Thoracic aorta (tissue), 2 donors: ENCODE measurements at regions not wholly inside any gene's neighbourhood (a gene's known extent, or its start where the extent isn't known, plus 50 kb on each side); places are given as distances from the start of the nearest gene placed in this dataset.
"Not testable (repeated sequence)": the region's sequence is repeated elsewhere in the genome, so short reads cannot be mapped to it uniquely, and the experiment has no call there.

Experiments used
- ATAC-seq: fragments of 150-250 bp; one replicate; pipeline ENCODE4 v1.8.0; 2017; ENCODE audit warnings: low read depth; ENCODE audit not compliant: insufficient number of reproducible peaks, low FRiP score
- DNase-seq: peaks from one replicate; pipeline ENCODE4 v3.0.0-alpha.2; 2020; ENCODE audit warnings: low spot score
- H3K27ac ChIP-seq, 2 donors: fragments of 200-600 bp; sonication (generic); 1 replicate in 1 of 2; 2 replicates in 1 of 2; pipeline ENCODE4 v1.5.1; 2016; ENCODE audit warnings: mild to moderate bottlenecking in 2 of 2, moderate library complexity in 2 of 2
- H3K27me3 ChIP-seq: fragments of 200-600 bp; sonication (generic); replicated peaks from 2 replicates; pipeline ENCODE4 v1.6.0; 2016; ENCODE audit warnings: mild to moderate bottlenecking; ENCODE audit not compliant: insufficient read depth
- H3K36me3 ChIP-seq: fragments of 200-600 bp; sonication (generic); one replicate; pipeline ENCODE4 v1.5.1; 2016
- H3K4me1 ChIP-seq, 2 donors: fragments of 200-600 bp; sonication (generic); 1 replicate in 1 of 2; 2 replicates in 1 of 2; pipeline versions ENCODE4 v1.5.1 to v1.6.0; 2016; ENCODE audit warnings: low read depth in 2 of 2, mild to moderate bottlenecking in 1 of 2; ENCODE audit not compliant: control insufficient read depth in 1 of 2
- H3K4me3 ChIP-seq: fragments of 200-600 bp; sonication (generic); 2 replicates; pipeline ENCODE4 v1.5.1; 2016; ENCODE audit warnings: mild to moderate bottlenecking
- H3K9me3 ChIP-seq: fragments of 200-600 bp; sonication (generic); 2 replicates; pipeline ENCODE4 v1.5.1; 2016
- TF ChIP-seq, protein P1 (sequence below): fragments of 200-600 bp; sonication (generic); IDR thresholded peaks from one replicate; pipeline ENCODE4 v1.5.1; 2019; ENCODE audit warnings: antibody characterized with exemption

DNA sequence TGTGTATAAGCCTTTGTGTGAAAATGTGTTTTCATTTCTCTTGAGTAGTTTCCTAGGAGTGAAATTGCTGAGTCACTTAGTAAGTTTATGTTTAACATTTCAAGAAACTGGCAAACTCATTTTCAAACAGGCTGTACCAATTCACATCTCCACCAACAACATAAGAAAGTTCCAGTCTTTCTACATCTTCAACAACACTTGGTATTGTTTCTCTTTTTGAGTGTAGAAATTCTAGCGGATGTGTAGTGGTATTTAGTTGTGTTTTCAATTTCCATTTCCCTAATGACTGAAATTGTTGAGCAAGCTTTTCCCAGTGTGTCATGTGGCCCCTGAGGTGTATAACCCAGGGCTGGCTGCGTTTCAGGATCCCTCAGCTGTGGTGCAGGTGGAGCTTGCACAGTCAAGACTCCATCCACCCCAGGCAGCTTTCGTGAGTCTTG is 258.5 kb downstream of the PDCD6IP start:
- no peak for DNase-seq
- no peak for ATAC-seq
- Histone ChIP-seq H3K36me3 (no peaks in the 10 kb centered on the region), H3K4me1 (no peaks in the 10 kb centered on the region), H3K4me3 (no peak overlapping the region), H3K27me3 (no peaks in the 10 kb centered on the region), H3K9me3 (no peaks in the 10 kb centered on the region), H3K27ac (no peak overlapping the region)
- TF ChIP-seq, protein P1, sequence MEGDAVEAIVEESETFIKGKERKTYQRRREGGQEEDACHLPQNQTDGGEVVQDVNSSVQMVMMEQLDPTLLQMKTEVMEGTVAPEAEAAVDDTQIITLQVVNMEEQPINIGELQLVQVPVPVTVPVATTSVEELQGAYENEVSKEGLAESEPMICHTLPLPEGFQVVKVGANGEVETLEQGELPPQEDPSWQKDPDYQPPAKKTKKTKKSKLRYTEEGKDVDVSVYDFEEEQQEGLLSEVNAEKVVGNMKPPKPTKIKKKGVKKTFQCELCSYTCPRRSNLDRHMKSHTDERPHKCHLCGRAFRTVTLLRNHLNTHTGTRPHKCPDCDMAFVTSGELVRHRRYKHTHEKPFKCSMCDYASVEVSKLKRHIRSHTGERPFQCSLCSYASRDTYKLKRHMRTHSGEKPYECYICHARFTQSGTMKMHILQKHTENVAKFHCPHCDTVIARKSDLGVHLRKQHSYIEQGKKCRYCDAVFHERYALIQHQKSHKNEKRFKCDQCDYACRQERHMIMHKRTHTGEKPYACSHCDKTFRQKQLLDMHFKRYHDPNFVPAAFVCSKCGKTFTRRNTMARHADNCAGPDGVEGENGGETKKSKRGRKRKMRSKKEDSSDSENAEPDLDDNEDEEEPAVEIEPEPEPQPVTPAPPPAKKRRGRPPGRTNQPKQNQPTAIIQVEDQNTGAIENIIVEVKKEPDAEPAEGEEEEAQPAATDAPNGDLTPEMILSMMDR = no peak

DNA sequence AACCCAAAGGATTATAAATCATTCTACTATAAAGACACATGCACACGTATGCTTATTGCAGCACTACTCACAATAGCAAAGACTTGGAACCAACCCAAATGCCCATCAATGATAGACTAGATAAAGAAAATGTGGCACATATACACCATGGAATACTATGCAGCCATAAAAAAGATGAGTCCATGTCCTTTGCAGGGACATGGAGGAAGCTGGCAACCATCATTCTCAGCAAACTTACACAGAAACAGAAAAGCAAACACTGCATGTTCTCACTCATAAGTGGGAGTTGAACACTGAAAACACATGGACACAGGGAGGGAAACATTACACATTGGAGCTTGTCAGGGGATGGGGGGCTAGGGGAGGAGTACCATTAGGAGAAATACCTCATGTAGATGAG is 262.6 kb downstream of the PDCD6IP start:
- not testable (repeated sequence) for H3K27me3 ChIP-seq, H3K4me1 ChIP-seq, DNase-seq, ATAC-seq, H3K36me3 ChIP-seq, H3K27ac ChIP-seq, H3K4me3 ChIP-seq, H3K9me3 ChIP-seq

DNA sequence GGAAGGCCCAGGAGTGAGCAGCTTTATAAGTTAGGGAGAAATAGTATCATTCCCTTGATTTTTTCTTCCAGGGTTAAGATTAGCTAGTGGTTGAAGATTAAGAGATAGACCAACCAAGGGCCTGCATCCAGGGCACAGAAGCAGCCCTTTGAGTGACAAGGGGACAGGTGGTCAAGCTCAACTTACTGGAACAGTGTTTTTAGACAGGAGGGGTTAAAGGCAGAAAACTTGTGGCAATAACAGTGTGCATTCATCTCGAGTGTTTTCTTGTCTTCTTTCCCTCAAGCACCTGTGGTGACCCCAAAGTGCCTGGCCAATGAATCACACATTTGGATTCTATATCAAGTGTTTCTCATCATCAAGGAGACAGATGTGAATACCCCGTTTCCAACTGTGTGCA is 267.5 kb downstream of the PDCD6IP start:
- DNase-seq = no peak
- Histone ChIP-seq H3K27ac (no peak overlapping the region), H3K27me3 (no peaks in the 10 kb centered on the region), H3K9me3 (no peaks in the 10 kb centered on the region), H3K36me3 (no peaks in the 10 kb centered on the region), H3K4me3 (no peak overlapping the region), H3K4me1 (peaks cover 0 to 9% of the 10 kb centered on the region in 2 donors)
- TF ChIP-seq, protein P1 = no peak
- ATAC-seq = no peak

DNA sequence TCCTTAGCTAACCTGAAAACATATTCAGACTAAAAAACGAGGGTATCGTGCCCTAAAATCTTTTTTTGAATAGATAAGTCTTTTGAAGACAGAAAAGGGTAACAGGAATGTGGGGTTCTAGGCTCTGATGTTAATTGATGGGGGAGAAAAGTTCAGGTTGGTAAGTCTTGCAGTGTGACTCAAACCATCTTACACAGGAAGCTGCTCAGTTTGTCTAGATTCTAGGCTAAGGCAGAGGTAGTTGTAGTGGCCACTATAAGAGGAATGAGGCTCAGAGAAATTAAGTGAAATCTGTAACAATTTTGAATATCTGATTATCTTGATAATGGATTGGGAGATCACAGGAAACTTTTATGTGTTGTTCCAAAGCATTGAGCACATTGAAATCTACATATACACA is 267.9 kb downstream of the PDCD6IP start:
- TF ChIP-seq, protein P1 = no peak
- peaks cover 0 to 9% of the 10 kb centered on the region in 2 donors for H3K4me1 ChIP-seq
- no peak for ATAC-seq
- H3K27me3 ChIP-seq = no peaks in the 10 kb centered on the region
- no peaks in the 10 kb centered on the region for H3K9me3 ChIP-seq
- H3K4me3 ChIP-seq = no peak overlapping the region
- no peak for DNase-seq
- no peaks in the 10 kb centered on the region for H3K36me3 ChIP-seq
- H3K27ac ChIP-seq = no peak overlapping the region

DNA sequence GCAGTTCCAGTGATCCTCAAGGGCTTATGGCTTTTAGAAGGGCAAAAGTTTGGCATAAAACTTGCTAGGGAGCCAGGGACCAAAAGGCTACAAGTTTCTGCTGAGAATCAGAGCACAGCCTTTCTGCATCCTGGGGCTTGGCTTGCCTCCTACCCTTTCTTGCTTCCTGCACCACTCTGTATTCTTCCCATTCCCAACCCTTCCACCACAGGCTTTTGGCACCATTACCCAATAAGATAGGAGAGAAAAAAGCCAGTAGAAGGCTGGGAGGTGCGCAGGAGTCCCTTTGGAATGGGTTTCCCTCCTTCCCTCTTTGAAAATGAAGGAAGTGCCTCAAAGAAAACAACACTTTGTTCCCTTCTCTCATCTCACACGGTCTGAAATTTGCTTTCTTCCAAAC is 268.6 kb downstream of the PDCD6IP start:
- H3K36me3 ChIP-seq = no peaks in the 10 kb centered on the region
- ATAC-seq = no peak
- H3K9me3 ChIP-seq = no peaks in the 10 kb centered on the region
- DNase-seq = no peak
- H3K27ac ChIP-seq = no peak overlapping the region
- H3K27me3 ChIP-seq = no peaks in the 10 kb centered on the region
- no peak overlapping the region for H3K4me3 ChIP-seq
- H3K4me1 ChIP-seq = peaks cover 0 to 9% of the 10 kb centered on the region in 2 donors
- TF ChIP-seq, protein P1 = no peak

DNA sequence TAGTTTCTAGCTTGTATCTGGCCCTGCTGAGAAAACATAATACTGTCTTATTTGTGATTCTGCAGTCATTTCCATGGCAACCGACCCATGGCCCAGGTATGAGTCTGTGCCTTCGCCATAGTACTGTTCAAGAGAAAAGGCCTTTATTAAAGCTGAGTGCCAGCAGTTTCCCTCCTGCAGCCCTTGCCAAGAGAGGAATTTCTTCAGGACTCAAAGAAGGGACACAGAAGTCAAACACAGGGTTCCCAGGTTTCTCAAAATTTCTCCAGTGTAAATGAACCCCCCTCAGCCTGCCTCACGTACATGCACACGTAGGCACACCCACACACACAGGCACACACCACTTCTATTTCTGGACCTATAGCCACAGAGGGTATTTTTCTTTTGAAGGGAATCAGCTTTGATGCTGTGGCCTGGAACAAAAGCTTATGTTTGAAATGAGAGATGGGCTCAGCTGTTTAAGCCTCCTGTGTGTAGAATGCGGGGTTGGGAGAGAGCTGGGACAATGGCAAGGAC is 269.2 kb downstream of the PDCD6IP start:
- Histone ChIP-seq H3K9me3 (no peaks in the 10 kb centered on the region), H3K27ac (no peak overlapping the region), H3K27me3 (no peaks in the 10 kb centered on the region), H3K4me1 (peaks cover 0 to 9% of the 10 kb centered on the region in 2 donors), H3K4me3 (no peak overlapping the region), H3K36me3 (no peaks in the 10 kb centered on the region)
- TF ChIP-seq, protein P1 = no peak
- no peak for ATAC-seq
- DNase-seq = no peak
